ENCODE measurements at regions not wholly inside any gene's neighbourhood (a gene's known extent, or its start where the extent isn't known, plus 50 kb on each side); places are given as distances from the start of the nearest gene placed in this dataset.
A peak's percentile ranks its signal among the peaks of the same experiment; 100 is the strongest.
"Not testable (repeated sequence)": the region's sequence is repeated elsewhere in the genome, so short reads cannot be mapped to it uniquely, and the experiment has no call there.

- under 1% methylated on average over 1 of the region's 1 CpG for WGBS
- Histone ChIP-seq H3K4me3 (ENCODE audit: low read depth, low read length) (no peak overlapping the region), H3K36me3 (ENCODE audit: insufficient read depth) (no peaks in the 10 kb centered on the region), H3K27ac (ENCODE audit: low read depth) (no peak overlapping the region), H3K4me1 (ENCODE audit: insufficient read depth) (no peaks in the 10 kb centered on the region)
- DNase-seq (ENCODE audit: extremely low spot score) = peak; percentile 40
Measured at GRCh38 chr4:112938461-112939058, 110.9 kb upstream of the ANK2 start.

DNA sequence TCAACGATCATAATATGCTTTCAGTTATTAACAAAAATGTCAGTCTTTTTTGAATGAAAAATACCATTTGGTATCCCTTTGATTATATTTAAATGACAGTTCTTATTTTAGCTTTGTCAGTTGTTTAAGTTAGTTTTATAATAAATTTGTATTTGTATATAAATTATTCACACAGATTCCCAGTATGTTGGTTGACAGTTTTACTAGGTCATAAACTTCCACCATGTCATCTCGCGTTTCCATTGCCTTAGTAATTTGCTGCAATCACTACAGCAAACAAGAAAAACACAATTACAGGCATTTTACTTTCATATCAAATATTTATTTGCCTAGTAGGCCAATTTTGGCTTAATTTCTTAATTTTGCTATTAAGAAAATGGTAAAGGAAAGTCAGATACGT, 109.6 kb upstream of the ANK2 start:
- no peaks in the 10 kb centered on the region for H3K36me3 ChIP-seq (ENCODE audit: insufficient read depth)
- WGBS = 63% methylated on average over 4 of the region's 4 CpGs
- no peak overlapping the region for H3K27ac ChIP-seq (ENCODE audit: low read depth)

DNA sequence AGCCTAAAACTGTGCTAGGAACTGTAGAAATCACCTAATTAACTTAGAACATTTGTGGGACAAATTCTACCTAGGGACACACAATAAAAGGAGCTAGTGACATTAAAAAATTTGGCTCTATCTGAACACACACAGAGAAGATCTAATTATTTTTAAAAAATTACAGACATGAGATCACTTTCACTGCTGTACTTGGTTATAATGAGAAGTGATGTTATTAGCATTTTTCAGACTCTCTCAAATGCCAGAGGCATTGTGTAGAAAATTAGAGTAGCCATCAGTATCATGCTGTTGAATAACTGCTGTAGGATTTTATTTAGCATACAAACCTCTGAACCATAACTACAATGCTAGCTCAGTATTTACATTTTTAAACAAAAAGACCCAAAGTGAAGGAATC, 109.1 kb upstream of the ANK2 start:
- H3K4me1 ChIP-seq (ENCODE audit: insufficient read depth) = no peaks in the 10 kb centered on the region
- DNase-seq (ENCODE audit: extremely low spot score) = no peak
- no peak overlapping the region for H3K4me3 ChIP-seq (ENCODE audit: low read depth, low read length)
- no peak overlapping the region for H3K27ac ChIP-seq (ENCODE audit: low read depth)
- H3K36me3 ChIP-seq (ENCODE audit: insufficient read depth) = no peaks in the 10 kb centered on the region

More for the DNA sequence above, 109.6 kb upstream of the ANK2 start:
- no peaks in the 10 kb centered on the region for H3K4me1 ChIP-seq (ENCODE audit: insufficient read depth)
- no peak for DNase-seq (ENCODE audit: extremely low spot score)
- H3K4me3 ChIP-seq (ENCODE audit: low read depth, low read length) = no peak overlapping the region

DNA sequence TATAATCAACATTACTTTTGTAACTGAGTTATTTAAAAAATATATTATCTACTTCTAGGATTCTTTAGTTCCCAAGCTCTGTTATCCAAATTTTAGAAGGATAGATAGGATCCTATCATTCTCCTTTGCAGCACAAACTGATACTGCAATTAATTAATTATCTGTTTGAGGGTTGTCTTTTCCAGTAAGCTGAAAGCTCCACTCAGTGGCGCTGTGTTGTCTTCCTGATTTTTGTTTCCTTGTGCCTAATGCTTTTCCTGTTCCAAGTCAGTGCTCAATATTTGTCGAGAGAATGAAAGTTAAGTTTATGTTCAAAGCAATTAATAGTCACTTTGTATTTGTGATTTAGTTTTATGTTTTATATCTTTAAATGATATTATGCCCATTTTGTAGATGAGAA, 107.4 kb upstream of the ANK2 start:
- DNase-seq (ENCODE audit: extremely low spot score) = no peak
- 83% methylated on average over 2 of the region's 2 CpGs for WGBS
- Histone ChIP-seq H3K4me1 (ENCODE audit: insufficient read depth) (no peaks in the 10 kb centered on the region), H3K27ac (ENCODE audit: low read depth) (no peak overlapping the region), H3K4me3 (ENCODE audit: low read depth, low read length) (no peak overlapping the region), H3K36me3 (ENCODE audit: insufficient read depth) (no peaks in the 10 kb centered on the region)

- WGBS = 87% methylated on average over 2 of the region's 2 CpGs
Measured at GRCh38 chr4:112942997-112943396, 106.5 kb upstream of the ANK2 start.

DNA sequence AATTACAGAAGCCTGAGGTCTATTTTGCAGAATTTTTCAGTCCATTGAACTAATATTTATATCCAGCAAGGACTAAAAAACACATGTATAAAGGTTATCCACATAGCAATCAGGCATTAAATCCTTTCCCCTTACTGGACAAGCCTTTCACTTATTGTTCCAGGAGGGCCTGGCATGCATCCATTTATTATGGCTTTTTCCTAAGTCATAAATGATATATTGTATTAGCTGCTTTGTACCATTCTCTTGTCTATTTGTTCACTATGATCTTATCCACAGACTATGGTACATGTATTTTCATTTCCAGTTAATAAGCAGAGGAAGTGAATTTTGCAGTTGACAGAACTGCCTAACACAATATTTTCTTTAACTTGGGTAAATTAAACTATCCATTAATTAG, 105.4 kb upstream of the ANK2 start:
- DNase-seq (ENCODE audit: extremely low spot score) = no peak
- Histone ChIP-seq H3K4me1 (ENCODE audit: insufficient read depth) (no peaks in the 10 kb centered on the region), H3K27ac (ENCODE audit: low read depth) (no peak overlapping the region), H3K36me3 (ENCODE audit: insufficient read depth) (no peaks in the 10 kb centered on the region), H3K4me3 (ENCODE audit: low read depth, low read length) (no peak overlapping the region)

More at GRCh38 chr4:112942997-112943396, 106.5 kb upstream of the ANK2 start:
- Histone ChIP-seq H3K27ac (ENCODE audit: low read depth) (no peak overlapping the region), H3K4me1 (ENCODE audit: insufficient read depth) (no peaks in the 10 kb centered on the region), H3K4me3 (ENCODE audit: low read depth, low read length) (no peak overlapping the region), H3K36me3 (ENCODE audit: insufficient read depth) (no peaks in the 10 kb centered on the region)
- no peak for DNase-seq (ENCODE audit: extremely low spot score)

DNA sequence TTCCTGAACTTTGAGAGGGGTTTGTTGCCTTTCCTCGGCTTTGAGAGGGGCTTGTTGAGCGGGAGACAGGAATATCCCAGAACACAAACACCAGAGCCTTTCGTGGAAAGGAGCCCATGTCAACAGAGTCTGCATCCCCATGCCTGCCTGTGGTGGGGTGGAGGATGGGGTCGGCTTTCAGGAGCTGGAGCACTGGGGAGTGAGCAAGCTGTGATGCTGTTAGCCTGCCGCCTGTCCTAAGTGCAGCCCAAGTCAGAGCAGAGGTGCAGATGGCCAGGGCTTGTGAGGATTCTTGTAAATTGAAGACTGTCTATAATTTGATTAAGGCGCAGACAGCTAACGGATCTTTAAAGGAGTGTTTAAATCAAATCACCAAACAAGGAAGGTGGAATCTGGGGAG, 103.3 kb upstream of the ANK2 start:
- WGBS = 60% methylated on average over 7 of the region's 7 CpGs
- Histone ChIP-seq H3K27ac (ENCODE audit: low read depth) (no peak overlapping the region), H3K4me1 (ENCODE audit: insufficient read depth) (no peaks in the 10 kb centered on the region), H3K36me3 (ENCODE audit: insufficient read depth) (no peaks in the 10 kb centered on the region), H3K4me3 (ENCODE audit: low read depth, low read length) (no peak overlapping the region)
- no peak for DNase-seq (ENCODE audit: extremely low spot score)

DNA sequence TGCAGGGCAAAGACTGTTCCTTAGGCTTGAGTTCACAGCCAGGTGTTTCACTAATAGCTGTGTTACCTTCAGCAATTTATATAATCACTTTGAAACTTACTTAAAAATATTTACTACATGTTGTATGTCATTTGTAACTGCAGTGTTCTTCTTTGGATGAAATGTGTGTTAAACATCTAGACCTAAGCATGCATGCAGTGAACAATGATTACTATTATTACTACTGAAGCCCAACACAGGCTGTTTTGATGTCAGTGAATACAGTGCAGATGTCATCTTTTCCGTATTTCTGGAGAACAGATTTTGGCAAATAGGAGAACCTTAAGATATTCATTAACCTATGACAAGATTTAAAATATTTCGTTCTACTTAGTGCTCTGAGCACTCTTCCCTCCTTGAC, 101.8 kb upstream of the ANK2 start:
- DNase-seq (ENCODE audit: extremely low spot score) = no peak
- H3K4me1 ChIP-seq (ENCODE audit: insufficient read depth) = no peaks in the 10 kb centered on the region
- no peak overlapping the region for H3K27ac ChIP-seq (ENCODE audit: low read depth)
- WGBS = 79% methylated on average over 2 of the region's 2 CpGs
- no peaks in the 10 kb centered on the region for H3K36me3 ChIP-seq (ENCODE audit: insufficient read depth)
- H3K4me3 ChIP-seq (ENCODE audit: low read depth, low read length) = no peak overlapping the region

DNA sequence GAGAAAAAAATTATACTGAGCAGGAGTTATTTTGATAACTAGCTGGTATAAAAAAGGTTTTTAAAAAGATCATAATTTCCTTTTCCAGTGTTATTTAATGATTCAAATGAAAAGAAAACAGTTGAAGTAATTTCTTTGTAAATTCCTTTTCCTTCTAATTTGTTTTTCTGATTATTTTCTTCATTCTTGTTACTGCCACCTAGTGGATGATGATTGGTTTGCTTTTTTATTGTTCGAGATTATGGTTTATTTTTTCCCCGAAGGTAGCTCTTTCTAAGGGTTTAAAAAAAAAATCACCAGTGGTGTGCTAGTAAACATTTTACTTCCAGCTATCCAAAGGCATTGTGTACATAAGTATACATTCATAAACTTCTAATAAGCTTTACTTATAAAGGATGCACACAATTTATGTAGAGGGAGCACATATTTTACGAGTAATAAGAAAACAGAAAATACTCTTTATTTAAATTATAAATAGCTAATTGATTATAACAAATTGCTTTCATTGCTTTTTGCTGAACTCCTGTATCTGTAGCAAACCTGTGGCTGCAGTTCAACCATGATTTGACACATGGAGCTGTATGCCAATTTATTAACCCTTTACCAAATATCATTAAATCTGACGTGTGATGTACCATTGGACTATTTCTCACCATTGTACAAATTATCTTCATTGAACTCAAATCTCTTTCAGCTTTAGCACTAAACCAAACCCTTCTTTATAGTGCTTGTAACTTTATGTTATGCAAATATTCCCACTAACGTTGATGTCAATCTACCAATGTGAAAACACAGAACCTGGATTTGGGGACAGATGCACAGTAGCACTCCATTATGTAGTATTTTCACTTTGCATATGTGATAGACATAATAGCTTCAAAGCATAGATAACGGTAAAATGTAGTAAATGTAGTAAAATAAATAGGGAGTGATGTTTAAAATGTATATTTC, 97.8 kb upstream of the ANK2 start:
- 54% methylated on average over 6 of the region's 6 CpGs for whole genome bisulfite sequencing
- Histone ChIP-seq H3K36me3 (ENCODE audit: insufficient read depth) (no peaks in the 10 kb centered on the region), H3K4me1 (ENCODE audit: insufficient read depth) (no peaks in the 10 kb centered on the region), H3K4me3 (ENCODE audit: low read depth, low read length) (no peak overlapping the region), H3K27ac (ENCODE audit: low read depth) (no peak overlapping the region)
- no peak for DNase-seq (ENCODE audit: extremely low spot score)

GRCh38 chr4:112952313-112952700, 97.1 kb upstream of the ANK2 start:
- WGBS = 40% methylated on average over 1 of the region's 1 CpG
- no peaks in the 10 kb centered on the region for H3K4me1 ChIP-seq (ENCODE audit: insufficient read depth)
- H3K27ac ChIP-seq (ENCODE audit: low read depth) = no peak overlapping the region
- H3K36me3 ChIP-seq (ENCODE audit: insufficient read depth) = no peaks in the 10 kb centered on the region
- no peak for DNase-seq (ENCODE audit: extremely low spot score)
- H3K4me3 ChIP-seq (ENCODE audit: low read depth, low read length) = no peak overlapping the region

- H3K4me1 ChIP-seq (ENCODE audit: insufficient read depth) = no peaks in the 10 kb centered on the region
- H3K4me3 ChIP-seq (ENCODE audit: low read depth, low read length) = no peak overlapping the region
- no peak for DNase-seq (ENCODE audit: extremely low spot score)
- WGBS = 55% methylated on average over 3 of the region's 3 CpGs
- no peaks in the 10 kb centered on the region for H3K36me3 ChIP-seq (ENCODE audit: insufficient read depth)
- H3K27ac ChIP-seq (ENCODE audit: low read depth) = no peak overlapping the region
Measured at GRCh38 chr4:112953262-112953661, 96.2 kb upstream of the ANK2 start.

DNA sequence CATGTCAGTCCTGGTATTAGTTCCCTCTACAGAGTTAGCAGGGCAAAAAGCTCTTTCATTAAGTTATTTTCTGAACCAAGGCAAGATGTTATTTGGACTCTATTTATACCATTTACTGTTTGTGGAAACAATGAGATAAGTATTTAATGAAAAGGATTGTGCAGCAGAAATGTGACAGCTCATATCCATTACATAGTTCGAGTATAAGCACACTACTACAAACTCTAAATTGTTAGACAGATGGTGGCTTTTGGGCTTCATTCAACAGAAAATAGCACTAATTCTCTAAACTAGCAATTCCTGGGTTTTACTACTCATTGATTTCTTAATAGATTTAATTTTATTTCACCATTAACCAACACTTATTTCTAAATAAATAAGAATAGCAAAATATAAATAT, 95.2 kb upstream of the ANK2 start:
- H3K4me3 ChIP-seq (ENCODE audit: low read depth, low read length) = no peak overlapping the region
- H3K27ac ChIP-seq (ENCODE audit: low read depth) = no peak overlapping the region
- 49% methylated on average over 1 of the region's 1 CpG for WGBS
- no peaks in the 10 kb centered on the region for H3K4me1 ChIP-seq (ENCODE audit: insufficient read depth)
- no peaks in the 10 kb centered on the region for H3K36me3 ChIP-seq (ENCODE audit: insufficient read depth)
- DNase-seq (ENCODE audit: extremely low spot score) = no peak

DNA sequence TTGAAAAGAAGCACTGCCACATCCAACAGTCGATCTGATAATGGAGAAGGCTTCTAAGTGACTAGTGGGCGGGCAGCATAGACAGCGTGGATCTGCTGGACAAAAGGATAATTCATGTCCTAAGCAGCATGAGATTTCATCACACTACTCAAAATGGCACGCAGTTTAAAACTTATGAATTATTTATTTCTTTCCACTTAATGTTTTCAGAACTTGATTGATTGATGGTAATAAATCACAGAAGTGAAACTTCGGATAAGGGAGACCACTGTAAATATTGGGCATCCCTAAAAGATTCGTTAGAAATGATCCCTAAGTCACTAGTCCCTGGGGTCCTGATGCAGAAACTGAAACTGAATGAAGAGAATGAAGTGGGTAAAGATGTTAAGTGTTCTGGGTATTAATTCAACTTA, 93.0 kb upstream of the ANK2 start:
- no peak for DNase-seq (ENCODE audit: extremely low spot score)
- Histone ChIP-seq H3K4me1 (ENCODE audit: insufficient read depth) (no peaks in the 10 kb centered on the region), H3K36me3 (ENCODE audit: insufficient read depth) (no peaks in the 10 kb centered on the region), H3K4me3 (ENCODE audit: low read depth, low read length) (no peak overlapping the region), H3K27ac (ENCODE audit: low read depth) (no peak overlapping the region)
- 84% methylated on average over 6 of the region's 6 CpGs for WGBS

- not testable (repeated sequence) for H3K4me1 ChIP-seq (ENCODE audit: insufficient read depth); H3K27ac ChIP-seq (ENCODE audit: low read depth); H3K36me3 ChIP-seq (ENCODE audit: insufficient read depth); DNase-seq (ENCODE audit: extremely low spot score); H3K4me3 ChIP-seq (ENCODE audit: low read depth, low read length)
- WGBS = 98% methylated on average over 21 of the region's 31 CpGs
Measured at GRCh38 chr4:112957764-112958163, 91.7 kb upstream of the ANK2 start.

Data from urinary bladder (tissue), 3 donors.